IPS-11a (cell line): ENCODE measurements at regions not wholly inside any gene's neighbourhood (a gene's known extent, or its start where the extent isn't known, plus 50 kb on each side); places are given as distances from the start of the nearest gene placed in this dataset.
"Not testable (repeated sequence)": the region's sequence is repeated elsewhere in the genome, so short reads cannot be mapped to it uniquely, and the experiment has no call there.

Source experiments
- H3K4me3 ChIP-seq: one replicate; pipeline ENCODE4 v1.5.1; 2013; ENCODE audit warnings: low read depth, low read length, control low read depth

- H3K4me3 ChIP-seq, result no peak overlapping the region
Measured at GRCh38 chr7:125084196-125084595, 154.6 kb upstream of the POT1 start.

DNA sequence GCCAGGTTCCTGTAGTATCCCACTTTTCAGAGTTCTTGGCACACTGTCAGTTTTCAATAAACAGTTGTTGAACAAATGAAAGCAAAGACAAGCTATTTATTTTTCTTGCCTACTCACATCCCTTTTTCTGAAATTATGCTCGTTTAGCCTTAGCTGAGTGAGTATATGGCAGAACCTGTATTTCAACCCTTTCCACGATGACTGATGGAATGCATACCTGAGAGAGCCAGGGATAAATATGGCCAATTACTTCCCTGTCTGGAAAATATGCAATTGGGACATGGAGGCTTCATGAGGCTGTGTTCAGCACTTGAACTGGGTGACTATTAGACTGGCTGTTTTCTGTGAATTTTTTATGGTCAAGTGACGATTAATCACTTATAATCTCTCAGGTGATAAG, 144.5 kb upstream of the POT1 start:
- no peak overlapping the region for H3K4me3 ChIP-seq

DNA sequence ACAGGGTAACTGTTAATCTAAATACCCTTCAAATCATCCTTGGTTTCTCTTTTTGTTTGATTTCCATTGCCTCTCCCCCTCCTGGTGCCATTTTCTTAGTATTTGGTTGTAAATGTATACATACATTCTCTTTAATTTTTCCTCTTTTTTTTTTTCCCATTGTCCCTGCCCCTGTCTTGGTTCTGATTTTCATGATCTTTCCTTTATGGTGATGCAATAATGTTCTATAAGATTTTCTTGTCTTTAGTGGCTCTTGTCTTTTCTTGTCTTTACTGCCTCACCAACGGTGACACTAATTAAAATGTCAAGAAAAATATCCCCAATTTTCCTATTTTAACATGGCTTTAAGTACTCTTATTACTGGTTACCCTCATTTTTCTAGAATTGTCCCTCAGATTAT, 135.9 kb upstream of the POT1 start:
- H3K4me3 ChIP-seq, result no peak overlapping the region

GRCh38 chr7:125065001-125065400, 135.4 kb upstream of the POT1 start:
- H3K4me3 ChIP-seq, result no peak overlapping the region

DNA sequence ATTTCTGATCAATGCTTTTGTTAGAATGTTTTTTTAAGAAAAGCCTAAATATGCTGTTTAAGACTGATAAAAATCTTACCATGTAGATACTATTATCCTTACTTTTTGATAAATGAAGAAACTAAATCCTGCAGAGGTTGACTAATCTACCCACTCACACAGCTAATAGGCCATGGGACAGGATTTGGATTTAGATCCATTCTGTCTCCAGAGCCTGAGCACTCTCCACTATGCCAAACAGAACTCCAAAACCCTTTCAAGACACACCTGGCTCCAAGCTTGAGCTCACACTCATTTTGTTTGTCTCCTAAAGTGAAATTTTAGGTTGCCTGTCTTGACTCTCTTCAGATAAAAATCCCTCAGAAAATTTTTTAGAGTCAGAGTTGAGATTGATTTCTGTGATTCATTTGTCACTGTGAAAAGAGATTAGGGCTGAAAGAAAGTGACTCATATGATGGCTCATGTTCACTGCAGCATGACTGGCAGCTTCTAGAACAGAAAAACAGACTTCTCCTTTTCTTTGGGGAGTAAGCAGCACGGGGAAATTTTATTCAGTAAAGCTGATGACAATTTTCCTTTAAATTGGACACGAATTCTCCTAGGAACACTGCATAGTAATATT, 132.3 kb upstream of the POT1 start:
- H3K4me3 ChIP-seq, result no peak overlapping the region

DNA sequence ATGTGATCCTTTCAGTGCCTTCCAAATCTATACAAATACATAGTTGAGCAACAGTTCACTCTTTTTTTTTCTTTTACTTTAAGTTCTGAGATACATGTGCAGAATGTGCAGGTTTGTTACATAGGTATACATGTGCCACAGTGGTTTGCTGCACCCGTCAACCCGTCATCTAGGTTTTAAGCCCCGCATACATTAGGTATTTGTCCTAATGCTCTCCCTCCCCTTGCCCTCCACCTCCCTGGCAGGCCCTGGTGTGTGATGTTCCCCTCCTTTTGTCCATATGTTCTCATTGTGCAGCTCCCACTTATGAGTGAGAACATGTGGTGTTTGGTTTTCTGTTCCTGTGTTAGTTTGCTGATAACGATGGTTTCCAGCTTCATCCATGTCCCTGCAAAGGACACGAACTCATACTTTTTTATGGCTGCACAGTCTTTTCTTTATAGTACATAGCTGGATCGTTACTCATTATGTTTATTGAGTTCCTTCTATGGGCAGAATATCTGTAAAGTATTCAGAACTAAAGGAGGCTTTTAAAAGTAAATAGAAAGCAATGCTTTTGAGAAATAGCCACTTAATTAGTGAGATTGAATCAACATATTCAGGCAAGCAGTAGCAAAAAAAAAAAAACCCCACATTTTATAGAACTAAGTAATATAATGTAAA, 131.6 kb upstream of the POT1 start:
- not testable (repeated sequence) for H3K4me3 ChIP-seq

DNA sequence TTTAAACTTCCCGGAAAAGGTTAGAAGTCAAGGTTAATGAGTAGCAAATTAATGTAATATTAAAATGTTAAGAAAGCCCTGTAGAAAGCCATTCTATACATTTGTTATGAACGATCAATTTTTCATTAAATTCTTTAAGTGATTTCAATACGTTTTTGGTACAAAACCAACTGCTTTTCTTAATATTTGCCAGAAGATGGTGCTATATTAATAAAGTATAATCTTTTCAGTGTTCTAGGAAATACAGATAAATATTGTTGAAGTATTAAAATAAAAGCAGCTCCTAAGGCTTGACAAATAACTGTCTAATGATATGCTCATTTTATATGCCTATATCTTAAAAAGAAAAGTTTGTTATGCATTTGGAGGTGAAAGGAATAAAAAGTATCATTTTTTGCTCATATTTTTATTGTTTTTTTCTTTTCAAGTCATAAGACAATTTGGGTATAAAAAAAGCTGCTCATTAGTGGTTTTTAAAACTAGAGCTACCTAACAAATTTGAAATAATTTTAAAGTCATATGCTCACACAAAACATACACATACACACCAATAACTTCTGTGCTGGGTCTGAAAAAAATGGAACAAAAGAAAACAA, 130.3 kb upstream of the POT1 start:
- H3K4me3 ChIP-seq, result no peak overlapping the region

- no peak overlapping the region for H3K4me3 ChIP-seq
Measured at GRCh38 chr7:125057963-125058362, 128.3 kb upstream of the POT1 start.

DNA sequence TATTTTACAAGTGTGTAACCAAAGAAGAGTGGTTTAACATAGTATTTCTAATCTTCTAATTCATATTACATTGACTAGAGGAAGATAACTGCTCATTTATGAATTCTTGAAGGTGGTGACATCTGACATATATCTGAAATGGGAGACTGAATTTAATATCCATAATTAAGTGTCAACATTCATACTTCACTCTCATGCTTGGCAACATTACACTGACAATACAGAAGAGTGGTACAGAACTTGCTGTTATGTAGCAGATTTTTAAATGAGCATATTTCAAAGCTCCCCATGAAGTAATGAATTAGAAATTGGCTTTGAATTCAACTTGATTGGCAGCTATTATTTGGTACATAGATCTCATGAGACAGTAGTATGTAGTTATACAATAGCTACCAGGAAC, 125.8 kb upstream of the POT1 start:
- no peak overlapping the region for H3K4me3 ChIP-seq

DNA sequence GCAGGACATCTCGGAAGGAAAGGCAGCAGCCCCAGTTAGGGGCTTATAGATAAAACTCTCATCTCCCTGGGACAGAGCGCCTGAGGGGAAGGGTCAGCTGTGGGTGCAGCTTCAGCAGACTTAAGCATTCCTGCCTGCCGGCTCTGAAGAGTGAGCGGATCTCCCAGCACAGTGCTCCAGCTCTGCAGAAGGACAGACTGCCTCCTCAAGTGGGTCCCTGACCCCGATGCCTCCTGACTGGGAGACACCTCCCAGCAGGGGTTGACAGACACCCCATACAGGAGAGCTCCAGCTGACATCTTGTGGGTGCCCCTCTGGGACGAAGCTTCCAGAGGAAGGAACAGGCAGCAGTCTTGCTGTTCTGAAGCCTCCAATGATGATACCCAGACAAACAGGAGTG, 117.1 kb upstream of the POT1 start:
- no peak overlapping the region for H3K4me3 ChIP-seq

DNA sequence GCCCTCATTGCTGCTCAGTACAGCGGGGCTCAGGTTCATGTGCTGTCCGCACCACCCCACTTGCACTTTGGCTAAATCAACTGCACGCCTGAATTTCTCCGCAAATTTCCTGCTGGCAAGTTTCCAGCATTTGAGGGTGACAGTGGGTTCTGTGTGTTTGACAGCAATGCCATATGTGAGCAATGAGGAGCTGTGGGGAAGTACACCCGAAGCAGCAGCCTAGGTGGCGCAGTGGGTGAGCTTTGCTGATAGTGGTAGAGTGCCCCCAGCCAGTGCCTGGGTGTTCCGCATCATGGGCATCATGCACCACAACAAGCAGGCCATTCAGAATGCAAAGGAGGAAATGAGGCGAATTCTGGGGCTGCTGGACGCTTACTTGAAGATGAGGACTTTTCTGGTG, 103.9 kb upstream of the POT1 start:
- H3K4me3 ChIP-seq, result no peak overlapping the region

- no peak overlapping the region for H3K4me3 ChIP-seq
Measured at GRCh38 chr7:125032943-125033342, 103.3 kb upstream of the POT1 start.

DNA sequence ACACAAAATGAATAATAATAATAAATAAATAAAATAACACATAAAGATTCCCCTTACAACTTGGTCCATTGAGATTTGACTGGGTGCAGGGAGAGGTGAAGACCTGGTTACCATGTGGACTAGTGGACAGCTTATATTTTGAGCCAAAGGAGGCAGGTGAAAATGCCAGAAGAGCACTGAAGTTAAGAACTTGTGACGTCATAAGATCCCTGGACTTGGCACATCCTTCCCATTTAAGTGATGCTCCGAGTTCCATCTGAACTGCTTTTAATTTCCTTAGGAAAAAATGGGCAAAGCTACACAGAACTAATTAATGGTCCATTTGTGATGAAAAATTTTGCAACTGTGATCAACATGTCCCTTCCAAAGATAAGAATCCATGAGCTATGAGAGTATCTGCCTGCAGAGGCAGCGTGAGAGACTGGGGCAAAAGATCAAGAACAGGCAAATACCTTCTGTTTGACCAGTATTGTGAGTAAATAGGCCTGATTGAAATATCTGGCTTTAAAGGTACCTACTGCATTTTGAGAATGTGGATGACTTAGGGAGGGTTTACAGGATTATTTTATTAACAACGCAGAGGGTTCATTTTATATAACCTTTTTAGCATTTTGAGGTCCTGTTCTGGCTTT, 101.2 kb upstream of the POT1 start:
- no peak overlapping the region for H3K4me3 ChIP-seq

- H3K4me3 ChIP-seq, result no peak overlapping the region
Measured at GRCh38 chr7:125025620-125026019, 96.0 kb upstream of the POT1 start.

DNA sequence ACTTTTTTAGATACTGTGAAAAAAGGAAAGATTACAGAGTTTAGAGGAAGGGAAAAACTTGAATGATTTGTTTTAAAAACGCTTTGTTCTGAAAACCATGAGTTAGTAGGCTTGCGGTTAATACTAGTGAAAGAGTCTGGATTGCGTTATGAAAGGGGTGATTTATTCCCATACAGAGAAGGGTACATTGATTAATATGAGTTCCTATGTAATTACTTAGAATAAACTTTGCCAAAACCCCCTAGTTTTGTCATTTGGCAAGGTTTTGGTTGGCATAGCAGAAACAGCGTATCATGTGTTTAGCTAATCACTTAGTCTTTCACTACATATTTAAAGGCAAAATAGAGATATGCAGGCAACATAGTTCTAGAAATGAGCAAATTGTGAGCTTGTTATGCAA, 91.2 kb upstream of the POT1 start:
- H3K4me3 ChIP-seq, result no peak overlapping the region

DNA sequence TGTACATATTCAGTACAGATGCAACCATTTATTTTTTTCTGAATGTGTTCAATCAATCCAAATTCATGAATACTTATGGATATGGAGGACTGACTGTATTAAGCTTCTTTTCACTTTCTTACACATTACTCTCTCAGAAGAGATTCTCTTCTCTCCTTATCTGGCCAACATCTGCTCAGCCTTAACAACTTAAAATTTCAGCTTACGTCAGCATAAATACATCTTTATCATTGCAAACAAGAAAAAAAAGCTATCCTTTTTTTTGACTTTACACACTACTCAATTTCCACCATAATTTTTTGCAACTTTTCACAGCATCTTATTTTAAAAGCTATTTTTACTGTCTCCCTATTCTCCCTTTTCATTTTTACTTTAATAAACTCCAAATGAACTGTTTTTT, 80.9 kb upstream of the POT1 start:
- H3K4me3 ChIP-seq, result no peak overlapping the region

- no peak overlapping the region for H3K4me3 ChIP-seq
Measured at GRCh38 chr7:124996778-124997177, 67.2 kb upstream of the POT1 start.

DNA sequence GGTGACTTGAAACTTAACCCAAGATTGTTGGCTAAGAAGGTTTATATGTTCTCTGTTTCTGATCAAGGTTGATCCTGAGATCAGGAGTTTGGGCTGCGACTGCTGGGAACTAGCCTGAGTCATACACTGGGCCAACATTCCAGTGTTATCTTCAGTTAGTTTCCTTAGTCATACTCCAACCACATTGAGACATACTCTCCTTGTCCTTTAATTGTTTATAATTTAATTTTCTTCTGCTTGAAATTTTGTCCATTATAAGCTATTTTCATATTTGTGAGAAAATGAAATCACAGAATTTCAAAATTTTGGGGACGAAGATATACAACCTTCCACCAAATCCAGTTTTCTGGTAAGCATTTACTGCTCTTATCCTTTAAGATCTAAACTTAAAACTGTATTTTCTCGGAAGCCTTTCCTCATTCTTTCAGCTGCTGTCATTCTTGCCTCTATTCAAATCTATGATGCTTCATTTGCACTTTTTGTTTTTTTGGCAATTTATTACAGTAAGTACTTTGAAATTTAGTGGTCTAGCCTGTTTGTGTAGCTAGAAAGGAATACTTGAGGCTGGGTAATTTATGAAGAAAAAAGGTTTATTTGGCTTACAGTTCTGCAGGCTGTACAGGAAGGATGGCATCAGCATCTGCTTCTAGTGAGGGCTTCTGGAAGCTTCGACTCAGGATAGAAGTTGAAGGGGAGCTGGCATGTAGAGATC, 63.4 kb upstream of the POT1 start:
- no peak overlapping the region for H3K4me3 ChIP-seq

DNA sequence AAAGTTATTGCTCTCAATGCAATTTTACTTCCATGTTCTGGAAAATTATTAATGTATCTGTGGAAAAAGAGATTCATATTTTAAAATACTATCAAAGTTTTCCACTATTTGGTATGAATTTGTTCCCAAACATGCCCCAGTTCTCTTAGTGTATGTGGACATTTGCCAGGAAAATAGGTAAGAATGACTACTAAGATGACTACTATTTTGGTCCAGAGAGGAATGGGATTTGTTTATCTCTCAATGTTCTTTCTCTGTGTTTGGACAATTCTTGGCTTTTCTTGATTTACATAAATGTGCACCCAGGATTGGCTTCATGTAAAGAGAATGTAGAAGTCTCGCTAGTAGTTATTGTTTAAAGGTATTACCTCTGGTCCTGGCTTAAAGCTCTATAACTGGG, 60.3 kb upstream of the POT1 start:
- no peak overlapping the region for H3K4me3 ChIP-seq
